ENCODE measurements at regions not wholly inside any gene's neighbourhood (a gene's known extent, or its start where the extent isn't known, plus 50 kb on each side); places are given as distances from the start of the nearest gene placed in this dataset.

DNA sequence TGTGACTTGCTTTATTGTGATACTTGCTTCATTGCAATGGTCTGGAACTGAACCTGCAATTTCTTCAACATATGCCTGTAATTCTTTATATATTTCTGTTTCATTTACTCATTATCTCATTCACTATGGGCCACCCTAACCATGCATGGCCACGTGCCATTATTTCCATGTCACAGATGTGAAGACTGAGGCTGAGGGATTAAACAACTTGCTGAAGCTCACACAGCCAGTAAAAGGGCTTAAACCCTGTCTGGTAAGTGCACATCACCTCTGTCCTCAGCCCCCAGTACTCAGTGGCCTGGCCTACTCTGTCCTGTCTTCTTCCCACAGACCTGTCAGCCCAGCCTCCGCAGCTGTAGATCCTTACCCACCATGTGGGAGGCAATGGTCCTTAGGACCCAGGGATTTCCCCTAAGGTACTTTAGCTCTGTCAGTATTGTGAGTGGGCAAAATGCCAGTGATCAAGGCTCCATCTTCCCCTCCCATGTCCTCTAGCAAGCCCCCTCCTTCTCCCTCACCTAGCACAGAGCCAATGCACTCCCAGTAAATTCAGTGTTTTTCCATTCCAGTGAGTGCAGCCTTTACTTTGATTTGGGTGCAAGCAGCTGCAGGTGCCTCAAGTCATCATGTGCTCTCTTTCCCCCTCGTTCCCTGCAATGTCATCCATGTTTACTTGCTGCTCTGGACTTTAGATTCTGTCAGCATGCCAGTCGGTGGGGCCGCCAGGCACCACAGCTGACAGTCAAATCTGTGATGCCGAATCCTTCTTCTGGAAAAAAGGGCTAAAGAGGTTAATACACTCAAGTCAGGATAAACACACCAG is 228.2 kb upstream of the PROX1 start:
- H3K27me3 Mint-ChIP-seq (ENCODE audit: low read depth) = no peaks in the 10 kb centered on the region
- peak; percentile 31; the same call in 1 of the 2 replicates for TF ChIP-seq GABPB1 (CRISPR knock-in tag; IDR thresholded peaks at IDR 0.05)
- TF ChIP-seq, protein P1, sequence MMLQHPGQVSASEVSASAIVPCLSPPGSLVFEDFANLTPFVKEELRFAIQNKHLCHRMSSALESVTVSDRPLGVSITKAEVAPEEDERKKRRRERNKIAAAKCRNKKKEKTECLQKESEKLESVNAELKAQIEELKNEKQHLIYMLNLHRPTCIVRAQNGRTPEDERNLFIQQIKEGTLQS (CRISPR knock-in tag; conservative IDR thresholded peaks at IDR 0.05) = no peak
- no peak for ATAC-seq
- H3K4me3 Mint-ChIP-seq = no peak overlapping the region
- H3K9me3 Mint-ChIP-seq = peaks cover 7% of the 10 kb centered on the region
- ChIA-PET CTCF (no interaction called here), POLR2A (interaction anchor here (0.6 kb wide), 1 partner anchor 228 kb away, joined by 4 read pairs; the partner anchor contains the start of gene PROX1)
- H3K27ac Mint-ChIP-seq = no peak overlapping the region; the same call in 1 of the 2 replicates
- H3K4me1 Mint-ChIP-seq = peaks cover 29% of the 10 kb centered on the region
- no peak for DNase-seq (ENCODE audit: low spot score)
- no peaks in the 10 kb centered on the region for H3K36me3 Mint-ChIP-seq

DNA sequence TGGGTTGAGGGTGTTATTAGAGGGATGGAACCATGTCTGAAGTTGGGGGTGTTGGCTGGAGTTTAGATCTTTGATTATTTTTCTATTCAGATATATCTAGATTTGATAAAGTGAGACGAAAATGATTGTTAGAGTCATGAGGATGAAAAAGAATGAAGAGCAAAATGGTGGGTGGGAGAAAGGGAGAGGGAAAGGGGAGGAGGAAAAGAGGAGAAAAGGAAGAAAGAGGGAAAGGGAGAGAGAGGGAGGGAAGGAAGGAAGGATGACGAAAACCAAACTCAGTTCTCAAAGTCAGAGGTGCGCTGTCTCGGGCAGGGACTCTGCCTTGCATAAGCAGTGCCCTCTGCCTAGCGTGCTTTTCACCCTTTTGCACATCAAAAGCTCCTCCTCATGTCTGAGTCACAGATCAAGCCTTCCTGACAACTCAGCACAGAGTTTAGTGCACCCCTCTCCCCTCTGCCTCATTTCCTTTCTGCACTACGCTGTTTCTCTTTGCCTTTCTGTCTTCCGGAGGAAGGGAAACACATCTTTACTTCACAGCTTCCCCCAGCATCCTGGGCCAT is 225.8 kb upstream of the PROX1 start:
- Mint-ChIP-seq H3K36me3 (no peaks in the 10 kb centered on the region), H3K27me3 (ENCODE audit: low read depth) (no peaks in the 10 kb centered on the region), H3K4me3 (peak overlapping the region; percentile 0; the same call in 1 of the 2 replicates), H3K27ac (no peak overlapping the region), H3K9me3 (peaks cover 6% of the 10 kb centered on the region), H3K4me1 (peaks cover 29% of the 10 kb centered on the region)
- ATAC-seq (peak; percentile 79), DNase-seq (ENCODE audit: low spot score) (peak; percentile 13)
- TF ChIP-seq, protein P2, sequence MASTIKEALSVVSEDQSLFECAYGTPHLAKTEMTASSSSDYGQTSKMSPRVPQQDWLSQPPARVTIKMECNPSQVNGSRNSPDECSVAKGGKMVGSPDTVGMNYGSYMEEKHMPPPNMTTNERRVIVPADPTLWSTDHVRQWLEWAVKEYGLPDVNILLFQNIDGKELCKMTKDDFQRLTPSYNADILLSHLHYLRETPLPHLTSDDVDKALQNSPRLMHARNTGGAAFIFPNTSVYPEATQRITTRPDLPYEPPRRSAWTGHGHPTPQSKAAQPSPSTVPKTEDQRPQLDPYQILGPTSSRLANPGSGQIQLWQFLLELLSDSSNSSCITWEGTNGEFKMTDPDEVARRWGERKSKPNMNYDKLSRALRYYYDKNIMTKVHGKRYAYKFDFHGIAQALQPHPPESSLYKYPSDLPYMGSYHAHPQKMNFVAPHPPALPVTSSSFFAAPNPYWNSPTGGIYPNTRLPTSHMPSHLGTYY (CRISPR knock-in tag; IDR thresholded peaks at IDR 0.05) = no peak
- TF ChIP-seq, protein P3, sequence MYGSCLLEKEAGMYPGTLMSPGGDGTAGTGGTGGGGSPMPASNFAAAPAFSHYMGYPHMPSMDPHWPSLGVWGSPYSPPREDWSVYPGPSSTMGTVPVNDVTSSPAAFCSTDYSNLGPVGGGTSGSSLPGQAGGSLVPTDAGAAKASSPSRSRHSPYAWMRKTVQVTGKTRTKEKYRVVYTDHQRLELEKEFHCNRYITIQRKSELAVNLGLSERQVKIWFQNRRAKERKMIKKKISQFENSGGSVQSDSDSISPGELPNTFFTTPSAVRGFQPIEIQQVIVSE (CRISPR knock-in tag; IDR thresholded peaks at IDR 0.05; ENCODE audit: borderline replicate concordance) = no peak
- TF ChIP-seq, protein P1 (CRISPR knock-in tag; conservative IDR thresholded peaks at IDR 0.05) = no peak
- TF ChIP-seq FOXP1 (CRISPR knock-in tag; IDR thresholded peaks at IDR 0.05; ENCODE audit: borderline replicate concordance) = no peak
- TF ChIP-seq MXD4 (CRISPR knock-in tag; IDR thresholded peaks at IDR 0.05; ENCODE audit: borderline replicate concordance) = no peak
- TF ChIP-seq, protein P4, sequence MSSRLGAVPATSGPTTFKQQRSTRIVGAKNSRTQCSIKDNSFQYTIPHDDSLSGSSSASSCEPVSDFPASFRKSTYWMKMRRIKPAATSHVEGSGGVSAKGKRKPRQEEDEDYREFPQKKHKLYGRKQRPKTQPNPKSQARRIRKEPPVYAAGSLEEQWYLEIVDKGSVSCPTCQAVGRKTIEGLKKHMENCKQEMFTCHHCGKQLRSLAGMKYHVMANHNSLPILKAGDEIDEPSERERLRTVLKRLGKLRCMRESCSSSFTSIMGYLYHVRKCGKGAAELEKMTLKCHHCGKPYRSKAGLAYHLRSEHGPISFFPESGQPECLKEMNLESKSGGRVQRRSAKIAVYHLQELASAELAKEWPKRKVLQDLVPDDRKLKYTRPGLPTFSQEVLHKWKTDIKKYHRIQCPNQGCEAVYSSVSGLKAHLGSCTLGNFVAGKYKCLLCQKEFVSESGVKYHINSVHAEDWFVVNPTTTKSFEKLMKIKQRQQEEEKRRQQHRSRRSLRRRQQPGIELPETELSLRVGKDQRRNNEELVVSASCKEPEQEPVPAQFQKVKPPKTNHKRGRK (CRISPR knock-in tag; IDR thresholded peaks at IDR 0.05; ENCODE audit: borderline replicate concordance) = no peak
- TF ChIP-seq ZNF396 (CRISPR knock-in tag; IDR thresholded peaks at IDR 0.05; ENCODE audit: borderline replicate concordance) = no peak
- no peak for TF ChIP-seq MYBL2 (CRISPR knock-in tag; IDR thresholded peaks at IDR 0.05)
- no peak for TF ChIP-seq HMGA2 (CRISPR knock-in tag; IDR thresholded peaks at IDR 0.05)
- TF ChIP-seq ZNF121 (CRISPR knock-in tag; IDR thresholded peaks at IDR 0.05) = no peak
- no peak for TF ChIP-seq ATF1 (CRISPR knock-in tag; IDR thresholded peaks at IDR 0.05)
- ChIA-PET POLR2A (no interaction called here), CTCF (interaction anchor here (0.8 kb wide), 1 partner anchor 361 kb away, joined by 3 read pairs; no protein-coding TSS in a partner anchor)

DNA sequence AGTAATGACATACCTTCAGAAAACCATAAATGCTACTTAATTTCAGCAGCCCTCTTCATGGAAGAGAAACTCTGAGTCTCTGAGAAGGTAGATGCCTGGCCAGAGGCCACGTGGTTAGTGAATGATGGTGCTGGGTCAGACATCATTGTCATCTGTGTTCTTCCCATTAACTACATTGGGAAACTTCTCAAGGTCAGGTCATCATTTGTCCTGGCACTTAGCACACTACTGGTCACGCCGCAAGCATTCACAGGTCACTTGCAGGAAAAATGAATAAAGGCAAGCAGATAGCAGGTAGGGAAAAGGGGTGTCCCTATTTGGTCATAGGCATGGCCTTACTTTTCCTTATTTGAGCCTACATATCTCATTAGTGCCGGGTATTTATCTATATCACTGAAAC is 220.1 kb upstream of the PROX1 start:
- H3K4me3 Mint-ChIP-seq = no peak overlapping the region
- no peak overlapping the region for H3K27ac Mint-ChIP-seq
- DNase-seq (ENCODE audit: low spot score) (no peak), ATAC-seq (no peak)
- H3K4me1 Mint-ChIP-seq = peaks cover 8% of the 10 kb centered on the region
- H3K27me3 Mint-ChIP-seq (ENCODE audit: low read depth) = no peaks in the 10 kb centered on the region; the same call in 1 of the 2 replicates
- H3K9me3 Mint-ChIP-seq = no peaks in the 10 kb centered on the region
- ChIA-PET POLR2A (no interaction called here), CTCF (no interaction called here)
- no peaks in the 10 kb centered on the region for H3K36me3 Mint-ChIP-seq
- TF ChIP-seq IRF2 (CRISPR knock-in tag; IDR thresholded peaks at IDR 0.05; ENCODE audit: borderline replicate concordance, low read depth) (no peak), TEAD1 (CRISPR knock-in tag; IDR thresholded peaks at IDR 0.05) (no peak), SOX15 (CRISPR knock-in tag; IDR thresholded peaks at IDR 0.05) (no peak), ZNF263 (CRISPR knock-in tag; IDR thresholded peaks at IDR 0.05; ENCODE audit: low read depth) (no peak), ZNF219 (CRISPR knock-in tag; IDR thresholded peaks at IDR 0.05; ENCODE audit: borderline replicate concordance) (no peak), GRHL2 (CRISPR knock-in tag; IDR thresholded peaks at IDR 0.05; ENCODE audit: insufficient replicate concordance, severe bottlenecking) (no peak), ESRRA (CRISPR knock-in tag; IDR thresholded peaks at IDR 0.05; ENCODE audit: borderline replicate concordance) (no peak)
- TF ChIP-seq, protein P5, sequence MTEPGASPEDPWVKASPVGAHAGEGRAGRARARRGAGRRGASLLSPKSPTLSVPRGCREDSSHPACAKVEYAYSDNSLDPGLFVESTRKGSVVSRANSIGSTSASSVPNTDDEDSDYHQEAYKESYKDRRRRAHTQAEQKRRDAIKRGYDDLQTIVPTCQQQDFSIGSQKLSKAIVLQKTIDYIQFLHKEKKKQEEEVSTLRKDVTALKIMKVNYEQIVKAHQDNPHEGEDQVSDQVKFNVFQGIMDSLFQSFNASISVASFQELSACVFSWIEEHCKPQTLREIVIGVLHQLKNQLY (CRISPR knock-in tag; IDR thresholded peaks at IDR 0.05) = no peak
- TF ChIP-seq, protein P6, sequence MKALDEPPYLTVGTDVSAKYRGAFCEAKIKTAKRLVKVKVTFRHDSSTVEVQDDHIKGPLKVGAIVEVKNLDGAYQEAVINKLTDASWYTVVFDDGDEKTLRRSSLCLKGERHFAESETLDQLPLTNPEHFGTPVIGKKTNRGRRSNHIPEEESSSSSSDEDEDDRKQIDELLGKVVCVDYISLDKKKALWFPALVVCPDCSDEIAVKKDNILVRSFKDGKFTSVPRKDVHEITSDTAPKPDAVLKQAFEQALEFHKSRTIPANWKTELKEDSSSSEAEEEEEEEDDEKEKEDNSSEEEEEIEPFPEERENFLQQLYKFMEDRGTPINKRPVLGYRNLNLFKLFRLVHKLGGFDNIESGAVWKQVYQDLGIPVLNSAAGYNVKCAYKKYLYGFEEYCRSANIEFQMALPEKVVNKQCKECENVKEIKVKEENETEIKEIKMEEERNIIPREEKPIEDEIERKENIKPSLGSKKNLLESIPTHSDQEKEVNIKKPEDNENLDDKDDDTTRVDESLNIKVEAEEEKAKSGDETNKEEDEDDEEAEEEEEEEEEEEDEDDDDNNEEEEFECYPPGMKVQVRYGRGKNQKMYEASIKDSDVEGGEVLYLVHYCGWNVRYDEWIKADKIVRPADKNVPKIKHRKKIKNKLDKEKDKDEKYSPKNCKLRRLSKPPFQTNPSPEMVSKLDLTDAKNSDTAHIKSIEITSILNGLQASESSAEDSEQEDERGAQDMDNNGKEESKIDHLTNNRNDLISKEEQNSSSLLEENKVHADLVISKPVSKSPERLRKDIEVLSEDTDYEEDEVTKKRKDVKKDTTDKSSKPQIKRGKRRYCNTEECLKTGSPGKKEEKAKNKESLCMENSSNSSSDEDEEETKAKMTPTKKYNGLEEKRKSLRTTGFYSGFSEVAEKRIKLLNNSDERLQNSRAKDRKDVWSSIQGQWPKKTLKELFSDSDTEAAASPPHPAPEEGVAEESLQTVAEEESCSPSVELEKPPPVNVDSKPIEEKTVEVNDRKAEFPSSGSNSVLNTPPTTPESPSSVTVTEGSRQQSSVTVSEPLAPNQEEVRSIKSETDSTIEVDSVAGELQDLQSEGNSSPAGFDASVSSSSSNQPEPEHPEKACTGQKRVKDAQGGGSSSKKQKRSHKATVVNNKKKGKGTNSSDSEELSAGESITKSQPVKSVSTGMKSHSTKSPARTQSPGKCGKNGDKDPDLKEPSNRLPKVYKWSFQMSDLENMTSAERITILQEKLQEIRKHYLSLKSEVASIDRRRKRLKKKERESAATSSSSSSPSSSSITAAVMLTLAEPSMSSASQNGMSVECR (CRISPR knock-in tag; IDR thresholded peaks at IDR 0.05; ENCODE audit: borderline replicate concordance) = no peak
